ENCODE measurements at regions not wholly inside any gene's neighbourhood (a gene's known extent, or its start where the extent isn't known, plus 50 kb on each side); places are given as distances from the start of the nearest gene placed in this dataset.
"Not testable (repeated sequence)": the region's sequence is repeated elsewhere in the genome, so short reads cannot be mapped to it uniquely, and the experiment has no call there.

GRCh38 chr16:29311461-29312344 lies 94.8 kb downstream of the NPIPB11 start:
- DNase-seq (ENCODE audit: low read depth in 2 of 2) = no peak
- no peak for TF ChIP-seq CTCF (IDR thresholded peaks at IDR 0.05; ENCODE audit: low read depth, low read length)
- no peak overlapping the region for H3K4me3 ChIP-seq (replicated peaks in 1 of 2; ENCODE audit: low read depth in 2 of 2, low read length in 2 of 2)

GRCh38 chr16:29310852-29311314 lies 95.6 kb downstream of the NPIPB11 start:
- no peak for TF ChIP-seq CTCF (IDR thresholded peaks at IDR 0.05; ENCODE audit: low read depth, low read length)
- H3K4me3 ChIP-seq (replicated peaks in 1 of 2; ENCODE audit: low read depth in 2 of 2, low read length in 2 of 2) = no peak overlapping the region
- DNase-seq (ENCODE audit: low read depth in 2 of 2) = no peak

- not testable (repeated sequence) for DNase-seq (ENCODE audit: low read depth in 2 of 2); H3K4me3 ChIP-seq (replicated peaks in 1 of 2; ENCODE audit: low read depth in 2 of 2, low read length in 2 of 2)
Observed at GRCh38 chr16:29310243-29310642, 96.3 kb downstream of the NPIPB11 start.

- not testable (repeated sequence) for DNase-seq (ENCODE audit: low read depth in 2 of 2); H3K4me3 ChIP-seq (replicated peaks in 1 of 2; ENCODE audit: low read depth in 2 of 2, low read length in 2 of 2)
Observed at GRCh38 chr16:29309601-29310000, 96.9 kb downstream of the NPIPB11 start.

- DNase-seq (ENCODE audit: low read depth in 2 of 2) = no peak
- no peak overlapping the region for H3K4me3 ChIP-seq (replicated peaks in 1 of 2; ENCODE audit: low read depth in 2 of 2, low read length in 2 of 2)
Observed at GRCh38 chr16:29308644-29309546, 97.6 kb downstream of the NPIPB11 start.

GRCh38 chr16:29307598-29308507 lies 98.7 kb downstream of the NPIPB11 start:
- peak; percentile 16 to 34 for DNase-seq (ENCODE audit: low read depth in 2 of 2)
- TF ChIP-seq CTCF (IDR thresholded peaks at IDR 0.05; ENCODE audit: low read depth, low read length) = no peak
- no peak overlapping the region for H3K4me3 ChIP-seq (replicated peaks in 1 of 2; ENCODE audit: low read depth in 2 of 2, low read length in 2 of 2)

More at GRCh38 chr16:29308644-29309546, 97.6 kb downstream of the NPIPB11 start:
- no peak for TF ChIP-seq CTCF (IDR thresholded peaks at IDR 0.05; ENCODE audit: low read depth, low read length)

GRCh38 chr16:29306943-29307597 lies 99.4 kb downstream of the NPIPB11 start:
- DNase-seq (ENCODE audit: low read depth in 2 of 2) = peak in 1 of 2 donors; percentile 18
- no peak for TF ChIP-seq CTCF (IDR thresholded peaks at IDR 0.05; ENCODE audit: low read depth, low read length)
- no peak overlapping the region for H3K4me3 ChIP-seq (replicated peaks in 1 of 2; ENCODE audit: low read depth in 2 of 2, low read length in 2 of 2)
